ENCODE measurements at regions not wholly inside any gene's neighbourhood (a gene's known extent, or its start where the extent isn't known, plus 50 kb on each side); places are given as distances from the start of the nearest gene placed in this dataset.
A peak's percentile ranks its signal among the peaks of the same experiment; 100 is the strongest.
"Not testable (repeated sequence)": the region's sequence is repeated elsewhere in the genome, so short reads cannot be mapped to it uniquely, and the experiment has no call there.

DNA sequence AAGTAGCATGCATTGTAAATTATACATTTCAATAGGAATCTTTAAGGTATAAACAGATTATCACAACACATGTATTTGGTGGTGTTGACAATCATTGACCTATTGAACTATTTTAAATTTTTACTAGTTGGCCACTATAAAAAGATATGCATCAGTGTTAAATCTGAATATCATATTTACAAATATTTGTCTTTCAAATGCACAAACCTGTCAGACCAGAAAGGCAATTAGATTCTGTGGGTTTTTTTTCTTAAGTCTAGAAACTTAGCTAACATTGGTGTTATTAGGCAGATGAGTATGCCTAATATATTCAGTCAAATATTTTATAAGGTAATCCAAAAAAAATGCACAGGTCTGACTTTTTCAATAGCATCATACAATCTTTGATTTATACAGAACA lies 241.4 kb upstream of the DGKB start:
- no peak for DNase-seq

DNA sequence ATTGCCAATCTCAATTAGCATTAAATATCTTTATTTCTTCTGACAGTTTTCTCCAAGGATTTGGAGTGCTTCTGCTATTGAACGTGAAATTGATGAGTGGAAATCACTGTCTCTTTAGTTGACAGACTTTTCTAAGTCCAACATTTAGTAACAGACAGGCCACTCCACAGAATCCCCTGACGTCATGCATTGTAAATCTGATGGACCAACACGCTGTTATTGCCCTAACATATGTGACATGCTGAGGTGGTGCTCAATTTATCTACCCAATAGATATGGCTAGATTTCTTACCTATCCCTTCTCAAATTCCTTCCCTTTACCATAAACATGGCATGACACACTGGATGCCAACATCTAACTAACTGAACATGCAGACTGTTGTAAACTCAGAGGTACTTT lies 240.6 kb upstream of the DGKB start:
- DNase-seq, result no peak

DNA sequence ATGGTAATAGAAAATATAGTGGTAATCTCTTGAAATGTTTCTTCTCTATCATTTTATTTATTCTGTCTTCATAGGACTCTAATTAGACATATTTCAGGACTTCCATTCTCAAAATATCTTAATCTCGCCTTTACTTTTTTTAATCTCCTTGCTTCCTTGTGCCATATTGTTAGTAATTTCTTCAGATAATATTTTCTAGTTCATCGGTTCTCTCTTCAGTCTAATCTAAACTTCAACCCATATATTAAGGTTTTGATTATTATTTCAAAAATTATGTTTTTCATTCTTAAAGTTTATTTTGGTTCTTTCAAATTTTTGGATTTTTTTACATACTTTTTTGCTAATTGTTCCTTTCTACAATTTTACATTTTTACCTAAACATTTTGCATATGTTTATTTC lies 237.9 kb upstream of the DGKB start:
- DNase-seq, result no peak

DNA sequence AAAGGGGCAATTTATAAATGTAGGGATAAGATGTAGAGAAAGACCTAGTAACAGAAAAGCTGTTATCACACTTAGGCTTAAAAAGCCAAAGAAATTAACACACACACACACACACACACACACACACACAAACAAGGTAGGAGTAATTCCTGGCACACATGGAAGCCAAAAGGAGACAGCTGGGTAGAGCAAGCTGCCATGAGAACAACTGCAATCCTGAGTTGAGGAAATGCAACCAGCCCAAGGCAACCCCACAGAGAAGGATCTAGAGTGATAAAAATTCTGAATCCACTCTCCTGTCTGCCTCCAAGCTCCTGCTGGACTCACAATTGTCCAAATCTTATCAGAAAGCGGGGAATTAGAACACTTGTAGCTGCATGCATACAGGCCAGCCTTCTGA lies 229.1 kb upstream of the DGKB start:
- DNase-seq, result no peak

DNA sequence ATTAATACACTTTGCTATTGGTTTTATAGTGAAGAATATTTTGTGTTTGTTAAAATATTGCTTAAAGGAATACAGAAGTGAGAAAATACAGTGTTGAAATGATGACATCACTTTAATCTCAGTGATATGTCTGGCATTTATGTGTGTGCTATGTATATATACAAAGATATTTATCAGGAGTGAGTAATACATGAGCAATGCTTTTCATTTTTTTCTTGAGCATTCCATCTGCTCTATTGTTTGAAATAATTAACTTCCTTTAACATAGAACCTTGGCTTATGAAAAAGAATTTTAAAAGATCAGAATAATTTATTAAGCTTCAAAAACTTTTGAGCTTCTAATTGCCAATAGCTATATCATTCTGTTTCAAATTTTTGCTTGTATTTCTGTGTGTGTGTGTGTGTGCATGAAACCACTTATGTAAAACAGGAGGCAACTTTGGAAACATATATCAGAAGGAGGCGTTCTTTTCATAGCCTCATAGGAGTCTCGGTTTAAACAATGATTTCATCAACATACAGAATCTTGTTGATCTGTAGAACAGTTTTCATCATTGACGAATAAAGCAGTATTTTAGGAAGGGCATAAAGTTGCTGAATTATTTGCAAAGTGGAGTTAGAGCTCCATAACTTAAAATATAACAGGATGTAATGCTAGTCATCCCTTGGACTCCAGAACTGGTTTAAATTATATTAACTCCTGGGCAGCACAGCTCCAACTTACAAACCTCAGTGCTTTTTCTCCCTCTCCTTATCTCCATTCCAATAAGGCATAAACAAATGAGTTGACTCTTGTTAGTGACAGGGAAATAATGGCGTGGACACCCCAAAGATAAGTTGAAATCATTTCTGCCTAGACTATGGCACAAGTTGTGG lies 228.4 kb upstream of the DGKB start:
- no peak for DNase-seq

DNA sequence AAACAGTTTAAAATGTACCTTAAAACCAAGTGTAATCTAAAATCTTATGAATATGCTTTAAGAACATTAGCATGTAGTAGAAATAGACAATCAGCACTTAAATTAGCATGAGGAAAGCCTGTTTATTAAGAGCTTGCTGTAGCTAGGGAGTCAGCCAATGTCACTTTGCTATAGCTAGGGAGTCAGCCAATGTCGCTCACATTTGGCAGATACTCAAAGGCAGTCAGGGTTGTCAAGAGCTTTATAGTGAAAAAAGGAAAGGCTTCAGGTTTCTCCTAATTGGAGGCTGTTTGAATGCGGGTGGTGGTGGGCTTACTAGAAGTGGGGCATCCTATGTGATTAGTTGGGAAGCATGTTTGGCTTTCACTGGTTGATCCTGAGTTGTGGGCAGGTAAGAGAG lies 226.2 kb upstream of the DGKB start:
- no peak for DNase-seq

DNA sequence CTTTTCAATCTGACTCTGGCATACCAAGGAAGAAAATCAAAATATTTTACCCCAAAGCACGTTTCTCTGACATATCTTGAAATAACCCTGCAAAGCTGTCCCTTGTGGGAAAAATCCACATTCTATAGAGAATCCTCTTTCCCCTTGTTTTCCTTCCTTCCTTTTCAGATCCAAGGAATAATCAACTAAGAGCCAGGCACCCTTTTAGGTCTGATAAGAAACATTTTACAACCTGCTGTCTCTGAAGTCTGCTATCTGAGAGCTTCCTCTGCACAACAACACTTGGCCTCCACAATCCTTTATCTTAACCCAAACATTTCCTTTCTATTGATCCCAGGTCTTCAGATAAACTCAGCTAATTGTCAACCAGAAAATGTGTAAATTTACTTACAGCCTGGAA lies 224.1 kb upstream of the DGKB start:
- not testable (repeated sequence) for DNase-seq

DNA sequence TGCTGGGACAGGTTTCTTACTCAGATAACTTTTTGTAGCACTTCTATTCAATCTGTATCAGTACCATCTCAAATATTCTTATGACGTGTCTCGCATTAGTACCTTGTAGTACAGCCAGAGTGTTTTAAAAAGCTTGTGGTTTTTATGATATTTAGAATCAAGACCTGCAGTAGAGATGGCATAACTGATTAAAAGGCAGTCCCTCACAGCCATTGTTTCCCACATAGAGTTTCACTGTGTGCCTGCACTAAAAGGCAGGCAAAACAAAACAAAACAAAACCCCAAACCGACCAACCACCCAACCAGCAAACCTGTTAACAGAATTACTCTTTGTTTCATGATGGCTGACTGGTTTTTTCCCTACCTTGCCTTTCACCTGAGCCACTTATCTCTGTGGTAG lies 221.3 kb upstream of the DGKB start:
- DNase-seq, result no peak

DNA sequence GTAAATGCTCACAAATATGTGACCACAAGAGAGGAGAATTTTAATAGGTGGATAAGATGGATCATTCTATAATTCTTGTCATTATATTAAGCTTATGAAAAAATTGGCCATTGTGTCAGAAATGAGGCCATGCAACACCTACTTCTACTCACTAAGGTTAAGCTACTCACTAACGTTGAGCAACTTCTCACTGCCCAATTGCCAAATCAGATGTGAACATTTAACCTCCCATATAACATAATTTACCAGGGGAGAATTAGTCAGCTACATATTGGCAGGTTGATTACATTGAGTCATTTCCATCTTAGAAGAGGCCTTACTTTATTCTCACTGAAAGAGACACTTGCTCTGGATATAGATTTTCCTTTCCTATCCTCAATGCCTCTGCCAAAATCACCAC lies 211.2 kb upstream of the DGKB start:
- no peak for DNase-seq

DNA sequence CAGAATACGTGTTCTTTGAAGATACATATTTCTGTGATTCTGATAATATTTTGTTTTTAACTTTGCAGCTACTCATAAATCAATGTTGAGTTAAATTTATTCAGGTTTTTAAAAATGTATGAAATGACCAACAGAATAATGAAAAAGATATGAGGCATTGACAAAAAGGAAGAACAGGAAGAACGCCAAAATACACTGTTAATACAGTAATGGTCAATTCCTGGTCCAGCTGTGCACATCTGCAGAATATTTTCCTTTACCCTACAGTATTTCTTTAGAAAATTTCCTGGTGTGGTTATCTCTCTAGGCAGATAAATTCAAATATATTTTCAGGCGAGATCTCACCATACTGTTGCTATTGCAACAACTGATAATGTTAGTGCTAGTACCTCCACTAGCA lies 203.2 kb upstream of the DGKB start:
- no peak for DNase-seq

DNA sequence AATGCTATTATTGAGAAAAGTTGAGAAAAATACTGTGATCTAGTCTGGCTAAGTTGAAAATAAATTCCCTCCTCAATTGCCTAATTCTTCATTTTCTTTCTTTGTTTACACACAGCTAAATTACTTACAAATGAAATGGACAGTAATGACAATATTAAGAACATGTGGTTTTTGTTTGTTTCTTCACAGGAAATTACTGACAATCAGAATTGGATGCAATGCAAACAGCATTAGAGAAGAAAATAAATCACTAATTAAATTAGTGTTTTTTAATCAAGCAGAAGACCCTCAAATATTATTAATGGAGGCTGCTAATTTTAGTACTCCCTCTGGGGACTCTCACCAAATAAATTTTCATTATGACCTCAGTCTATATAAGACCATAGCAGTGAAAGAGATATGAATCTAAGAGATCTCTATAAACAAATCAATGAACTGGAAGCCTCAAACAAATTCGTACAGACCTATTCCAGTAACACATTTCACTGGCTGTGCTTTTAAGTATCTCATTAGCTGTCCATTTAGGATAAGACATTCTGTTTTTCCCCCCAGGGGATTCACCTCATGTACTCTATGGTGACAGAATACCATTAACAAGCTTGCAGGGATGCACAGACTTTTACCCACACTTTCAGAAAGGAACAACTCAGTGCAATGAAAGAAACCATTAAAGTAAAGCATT lies 202.0 kb upstream of the DGKB start:
- DNase-seq, result no peak

DNA sequence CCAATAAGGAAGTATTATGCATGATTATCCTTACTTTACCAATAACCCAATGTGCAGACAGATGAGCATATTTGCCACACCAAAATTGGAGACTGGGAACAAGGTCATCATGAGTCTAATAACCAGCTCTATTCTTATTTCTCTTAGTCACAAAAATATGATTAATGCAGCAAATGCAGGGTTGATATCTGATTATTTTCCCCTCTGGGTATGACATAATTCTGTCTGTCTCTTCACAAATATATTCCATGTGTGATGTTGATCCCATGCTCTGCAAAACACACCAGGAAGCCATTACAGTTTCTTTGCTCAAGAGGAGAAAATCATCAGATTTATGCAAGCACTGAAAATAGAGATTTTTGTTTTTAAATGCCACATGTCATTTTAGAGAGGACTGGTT lies 196.5 kb upstream of the DGKB start:
- DNase-seq, result no peak

DNA sequence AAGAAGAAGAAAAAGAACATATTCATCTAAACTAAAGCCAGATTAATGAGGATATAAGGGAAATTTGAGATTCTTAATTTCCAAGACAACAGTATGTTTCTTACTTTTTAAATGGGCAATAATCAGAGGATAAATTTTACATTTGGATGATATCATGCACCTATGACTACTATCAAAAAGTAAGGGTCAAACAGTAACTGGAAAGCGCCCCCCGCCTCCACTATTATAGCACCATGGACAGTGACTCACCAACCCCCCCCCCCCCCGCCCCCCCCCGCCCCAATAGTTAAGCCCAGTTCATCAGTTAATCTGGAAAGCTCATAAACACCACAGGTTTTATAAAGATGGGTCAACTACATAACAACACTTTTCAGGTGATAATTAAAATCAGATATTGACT lies 194.3 kb upstream of the DGKB start:
- no peak for DNase-seq

DNA sequence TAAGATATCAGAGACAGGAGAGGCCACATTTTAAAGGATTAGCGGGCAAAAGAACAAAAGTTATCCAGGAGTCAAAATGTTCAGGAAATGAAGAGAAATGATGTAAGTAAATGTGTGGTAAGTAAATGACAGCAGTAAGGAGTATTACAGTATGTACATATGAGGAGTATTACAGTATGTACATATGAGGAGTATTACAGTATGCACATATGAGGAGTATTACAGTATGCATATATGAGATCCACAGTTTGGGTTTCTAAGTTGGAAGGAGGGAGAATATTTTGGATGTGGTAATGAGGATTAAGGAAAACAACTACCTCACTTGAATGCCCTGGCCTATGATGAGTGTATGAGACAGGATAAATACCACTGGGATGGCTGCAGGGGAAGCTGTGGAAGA lies 192.4 kb upstream of the DGKB start:
- peak in 1 of 2 experiments; percentile 0 for DNase-seq

DNA sequence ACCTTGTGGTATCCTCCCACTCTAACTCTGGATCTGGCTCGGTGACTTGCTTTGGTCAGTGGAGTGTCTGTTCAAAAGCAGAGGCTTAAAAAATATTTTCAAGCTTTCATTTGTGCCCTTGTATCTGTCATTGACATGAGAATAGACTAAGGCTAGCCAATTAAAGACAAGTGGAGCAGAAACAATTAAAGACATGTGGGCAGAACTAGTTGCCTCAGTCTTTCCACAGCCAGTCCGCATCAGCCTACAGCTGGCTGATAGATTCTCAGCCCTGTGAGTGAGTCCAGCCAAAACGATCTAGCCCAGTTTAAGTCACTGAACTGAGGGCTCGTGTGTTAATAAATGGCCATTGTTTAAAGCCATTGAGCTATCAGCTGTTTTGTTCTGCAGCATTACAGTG lies 185.2 kb upstream of the DGKB start:
- no peak for DNase-seq

DNA sequence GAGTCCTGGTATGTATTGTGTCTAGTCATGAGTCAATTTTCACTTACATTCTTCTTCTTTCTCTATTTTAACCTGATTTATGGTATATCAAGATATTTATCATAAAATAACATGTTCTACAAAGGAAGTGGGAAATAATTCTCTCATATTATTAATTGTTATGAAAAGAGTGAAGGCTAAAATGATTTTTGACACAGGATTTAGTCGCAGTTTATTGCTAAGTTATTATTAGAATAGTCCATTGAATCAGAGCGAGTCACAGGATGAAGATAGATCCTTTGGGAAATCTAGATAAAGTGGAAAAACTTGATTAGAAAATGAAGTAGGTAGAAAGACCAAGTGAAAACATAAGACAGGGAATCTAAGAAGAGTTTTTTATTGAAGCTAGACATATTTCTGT lies 184.3 kb upstream of the DGKB start:
- no peak for DNase-seq

DNA sequence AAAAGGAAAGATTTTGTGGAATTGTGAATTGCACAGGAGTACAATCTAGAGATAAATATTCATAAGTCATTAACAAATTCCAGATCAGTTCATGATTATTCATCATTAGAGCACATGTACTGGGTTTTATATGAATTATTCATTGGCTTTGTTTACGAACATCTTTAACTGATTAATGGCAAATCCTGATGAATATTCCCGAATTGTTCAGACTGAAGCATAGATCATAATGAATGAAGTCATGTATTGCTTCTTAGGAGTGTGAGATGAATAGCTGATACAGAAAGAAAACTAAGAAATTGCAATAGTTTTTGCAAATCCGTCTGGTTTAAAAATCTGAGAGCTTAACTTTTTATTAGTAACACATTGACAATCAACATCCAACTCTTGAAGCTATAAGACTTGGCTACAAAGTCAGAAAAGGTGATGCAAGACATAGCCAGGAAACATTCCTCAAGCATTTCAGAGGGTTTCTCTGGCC lies 183.6 kb upstream of the DGKB start:
- DNase-seq, result no peak

DNA sequence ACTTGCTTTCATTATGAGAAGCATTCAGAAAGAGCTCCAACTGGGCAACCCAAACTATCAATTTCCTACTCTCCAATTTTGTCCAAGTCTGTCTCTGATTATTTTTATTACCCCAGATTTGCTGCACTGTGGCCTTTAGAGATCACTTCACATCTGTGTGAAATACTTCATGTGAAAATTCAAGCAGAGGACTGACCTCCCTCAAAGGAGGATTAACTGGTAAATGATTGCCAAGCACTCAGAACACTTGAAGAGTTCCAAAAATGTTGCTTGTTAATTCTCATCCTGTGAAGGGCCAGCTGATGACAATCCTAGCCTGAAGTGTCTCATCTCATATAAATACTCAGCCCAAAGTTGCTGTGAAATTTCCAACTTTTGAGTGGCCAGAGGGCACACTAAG lies 182.8 kb upstream of the DGKB start:
- no peak for DNase-seq

DNA sequence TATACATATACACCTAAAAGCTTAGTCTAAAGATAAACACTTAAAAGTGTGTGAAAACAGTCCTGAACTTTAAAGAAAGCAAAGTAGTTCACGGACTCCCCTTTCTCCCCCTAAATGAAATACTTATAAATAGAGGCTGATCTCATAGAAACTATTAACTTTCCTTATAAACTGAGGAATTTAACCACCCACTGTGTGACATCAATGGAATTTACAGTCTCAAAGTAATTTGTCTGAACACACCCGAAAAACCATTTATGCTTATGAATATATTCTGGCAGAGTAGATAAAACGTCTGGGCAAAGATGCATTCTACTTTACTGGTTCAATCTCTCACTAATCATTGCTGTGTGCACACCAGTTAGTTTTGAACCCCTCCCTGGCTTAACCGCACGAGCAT lies 181.8 kb upstream of the DGKB start:
- no peak for DNase-seq

DNA sequence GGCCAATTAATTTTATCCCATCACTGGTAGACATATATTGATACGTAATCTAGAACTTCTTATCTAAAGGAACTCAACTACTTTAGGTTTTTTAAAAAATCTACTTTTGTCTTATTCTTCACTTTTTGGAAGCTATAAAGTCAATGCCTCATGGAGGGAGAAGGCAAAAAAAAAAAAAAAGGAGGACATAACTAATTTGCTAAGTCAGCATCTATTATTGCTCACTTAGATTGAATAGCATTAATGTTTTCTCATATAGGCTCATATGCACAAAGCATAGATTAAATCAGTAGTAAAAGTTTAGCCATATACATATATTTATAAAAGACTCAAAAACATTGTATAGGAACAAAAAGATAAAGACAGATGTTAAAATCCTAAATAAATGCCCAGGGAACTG lies 179.3 kb upstream of the DGKB start:
- DNase-seq, result no peak

DNA sequence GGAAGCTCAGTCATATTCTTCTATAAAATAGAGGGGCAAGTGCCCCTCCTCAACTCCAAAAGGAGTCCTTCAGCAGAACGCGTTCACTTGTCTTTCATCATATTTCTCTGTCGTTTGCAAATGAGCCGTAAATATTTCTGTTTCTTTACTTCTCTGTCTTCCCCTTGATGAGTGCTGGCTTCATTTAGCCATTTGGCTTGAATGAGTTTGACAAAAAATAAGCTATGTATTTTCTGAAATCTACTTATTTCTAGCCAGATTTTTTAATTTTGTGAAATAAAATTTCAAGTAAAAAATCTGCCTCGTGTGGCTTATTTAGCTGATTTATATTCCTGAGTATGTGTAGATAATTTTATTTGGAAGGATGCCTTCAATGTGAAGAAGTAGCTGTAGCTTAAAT lies 170.8 kb upstream of the DGKB start:
- DNase-seq, result no peak

DNA sequence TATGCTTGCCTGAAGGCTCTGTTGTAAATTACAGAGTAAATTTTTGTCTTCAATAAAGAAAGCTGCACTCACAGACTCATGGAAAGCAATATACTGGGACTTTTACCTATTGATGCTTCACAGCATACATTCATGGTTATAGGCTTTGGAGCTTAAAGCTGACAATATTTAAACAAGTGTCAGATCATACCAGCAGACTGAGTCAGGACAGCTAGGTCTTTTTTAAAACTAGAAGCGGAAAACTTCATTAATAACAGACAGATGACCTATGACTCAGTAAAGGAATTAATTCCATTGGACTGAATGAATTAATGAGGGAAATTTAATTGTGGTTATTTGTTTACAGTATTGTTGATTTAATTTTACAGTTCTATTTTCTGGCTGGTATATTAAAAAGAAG lies 165.8 kb upstream of the DGKB start:
- DNase-seq, result no peak

DNA sequence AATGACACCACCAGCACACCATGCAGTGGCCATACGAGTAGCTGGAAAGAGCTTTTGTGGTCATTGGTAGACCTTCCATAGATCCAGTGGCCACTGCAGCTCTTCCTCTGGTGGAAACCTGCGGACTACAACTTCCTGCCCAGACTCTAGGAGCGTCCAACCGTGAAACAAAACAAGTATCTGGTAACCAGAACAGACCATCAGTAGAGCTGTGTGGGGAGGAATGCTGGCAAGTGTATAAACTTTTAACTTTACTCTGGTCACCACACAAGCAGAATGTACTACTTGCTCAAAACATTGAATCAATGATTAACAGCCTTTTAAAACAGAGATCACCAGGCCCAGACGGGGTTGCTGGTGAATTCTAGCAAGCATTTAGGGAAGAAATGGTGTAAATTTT lies 154.7 kb upstream of the DGKB start:
- no peak for DNase-seq

DNA sequence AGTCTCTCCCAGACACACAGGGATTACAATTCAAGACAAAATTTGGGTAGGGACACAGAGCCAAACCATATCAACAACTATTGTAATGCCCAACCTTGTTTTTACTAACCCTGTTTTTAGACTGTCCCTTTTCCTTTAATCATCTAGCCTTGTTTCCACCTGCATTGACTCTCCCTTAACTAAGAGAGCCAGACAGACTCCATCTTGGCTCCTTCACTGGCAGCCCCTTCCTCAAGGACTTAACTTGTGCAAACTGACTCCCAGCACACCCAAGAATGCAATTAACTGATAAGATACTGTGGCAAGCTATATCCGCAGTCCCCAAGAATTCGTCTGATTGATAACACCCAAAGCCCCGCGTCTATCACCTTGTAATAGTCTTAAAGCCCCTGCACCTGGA lies 151.8 kb upstream of the DGKB start:
- DNase-seq, result not testable (repeated sequence)

DNA sequence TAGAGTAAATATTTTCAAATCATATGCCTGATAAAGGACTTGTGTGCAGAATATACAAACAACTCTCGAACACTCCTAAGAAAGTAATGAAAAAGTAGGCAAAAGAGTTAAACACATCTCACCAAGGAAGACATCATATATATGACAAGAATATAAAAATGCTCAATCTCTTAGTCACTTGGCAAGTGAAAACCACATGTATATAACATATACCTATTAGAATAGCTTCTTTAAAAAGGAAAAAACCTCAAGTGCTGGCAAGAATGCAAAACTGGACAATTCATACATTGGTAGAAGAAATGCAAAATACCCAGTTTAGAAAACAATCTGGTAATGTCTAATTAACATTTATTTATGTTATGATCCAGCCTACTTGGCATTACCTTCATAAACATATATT lies 146.6 kb upstream of the DGKB start:
- no peak for DNase-seq

Data from Kasumi-1 (cell line).